ENCODE measurements at regions not wholly inside any gene's neighbourhood (a gene's known extent, or its start where the extent isn't known, plus 50 kb on each side); places are given as distances from the start of the nearest gene placed in this dataset.

GRCh38 chr2:109061736-109062135, 67.3 kb upstream of the SH3RF3 start:
- Histone ChIP-seq H3K4me3 (no peak overlapping the region), H3K9me3 (no peaks in the 10 kb centered on the region), H3K27me3 (no peaks in the 10 kb centered on the region), H3K36me3 (no peaks in the 10 kb centered on the region), H3K27ac (no peak overlapping the region), H3K4me1 (peaks cover 0 to 20% of the 10 kb centered on the region in 2 donors)
- no peak for TF ChIP-seq CTCF (IDR thresholded peaks at IDR 0.05)
- peak; percentile 51 for DNase-seq (ENCODE audit: low spot score)

GRCh38 chr2:109060496-109060895, 68.5 kb upstream of the SH3RF3 start:
- Histone ChIP-seq H3K36me3 (no peaks in the 10 kb centered on the region), H3K27me3 (no peaks in the 10 kb centered on the region), H3K4me3 (no peak overlapping the region), H3K9me3 (no peaks in the 10 kb centered on the region), H3K27ac (no peak overlapping the region), H3K4me1 (peaks cover 0 to 17% of the 10 kb centered on the region in 2 donors)
- peak; percentile 18 for DNase-seq (ENCODE audit: low spot score)
- TF ChIP-seq CTCF (IDR thresholded peaks at IDR 0.05) = no peak

DNA sequence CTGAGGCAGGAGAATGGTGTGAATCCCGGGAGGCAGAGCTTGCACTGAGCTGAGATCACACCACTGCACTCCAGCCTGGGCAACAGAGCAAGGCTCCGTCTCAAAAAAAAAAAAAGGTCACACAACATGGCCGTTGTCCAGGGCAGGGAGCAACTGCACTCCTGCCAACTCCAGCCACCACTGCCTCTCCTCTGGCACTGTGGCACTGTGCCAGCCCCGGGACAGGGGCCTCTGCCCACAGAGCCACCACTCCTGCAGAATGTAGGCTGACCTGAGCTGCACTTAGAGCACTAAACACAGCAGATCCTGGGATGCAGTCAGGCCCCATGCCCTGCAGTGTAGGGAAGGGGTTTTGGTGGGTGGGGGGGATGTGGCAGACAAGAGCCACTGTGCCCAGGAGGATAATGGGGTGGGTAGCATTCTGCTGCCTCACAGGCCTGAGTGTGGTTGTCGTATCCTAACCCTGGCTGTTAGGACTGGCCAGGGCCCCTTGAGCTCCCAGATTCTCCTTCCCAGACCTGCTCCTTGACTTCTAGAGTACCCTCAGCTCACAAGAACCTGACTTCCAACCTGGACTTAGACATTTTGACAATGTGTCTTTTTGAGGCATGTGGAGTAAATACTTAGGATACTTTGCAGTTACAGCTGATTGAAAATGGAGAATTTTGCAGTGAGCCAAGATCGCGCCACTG, 69.4 kb upstream of the SH3RF3 start:
- Histone ChIP-seq H3K27ac (no peak overlapping the region), H3K27me3 (no peaks in the 10 kb centered on the region), H3K4me3 (no peak overlapping the region), H3K36me3 (no peaks in the 10 kb centered on the region), H3K4me1 (peaks cover 0 to 12% of the 10 kb centered on the region in 2 donors), H3K9me3 (no peaks in the 10 kb centered on the region)
- peak; percentile 11 for DNase-seq (ENCODE audit: low spot score)
- no peak for TF ChIP-seq CTCF (IDR thresholded peaks at IDR 0.05)

DNA sequence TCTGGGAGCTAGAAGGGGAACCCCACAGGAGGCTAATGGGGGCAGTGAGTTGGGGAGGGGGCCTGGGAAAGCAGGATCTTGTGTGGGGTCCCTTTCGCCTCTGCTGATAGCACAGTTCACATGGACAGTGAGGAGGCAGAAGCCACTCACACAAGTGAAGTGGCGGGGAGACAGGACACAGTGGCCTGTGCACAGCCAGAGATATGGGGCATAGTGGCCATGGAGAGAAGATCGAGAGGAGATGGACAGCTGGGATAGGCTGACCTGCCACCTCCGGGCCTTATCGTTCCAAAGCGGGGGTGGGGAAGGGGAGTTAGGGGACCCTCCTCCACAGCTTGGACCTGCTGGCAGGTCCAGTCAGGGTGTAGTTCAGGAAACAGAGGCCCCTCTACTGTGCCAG, 69.8 kb upstream of the EDAR start:
- Histone ChIP-seq H3K27me3 (no peaks in the 10 kb centered on the region), H3K27ac (peak overlapping the region in 1 of 2 donors; percentile 29), H3K36me3 (no peaks in the 10 kb centered on the region), H3K4me3 (no peak overlapping the region), H3K9me3 (no peaks in the 10 kb centered on the region), H3K4me1 (peaks cover 0 to 12% of the 10 kb centered on the region in 2 donors)
- DNase-seq (ENCODE audit: low spot score) = no peak
- no peak for TF ChIP-seq CTCF (IDR thresholded peaks at IDR 0.05)

DNA sequence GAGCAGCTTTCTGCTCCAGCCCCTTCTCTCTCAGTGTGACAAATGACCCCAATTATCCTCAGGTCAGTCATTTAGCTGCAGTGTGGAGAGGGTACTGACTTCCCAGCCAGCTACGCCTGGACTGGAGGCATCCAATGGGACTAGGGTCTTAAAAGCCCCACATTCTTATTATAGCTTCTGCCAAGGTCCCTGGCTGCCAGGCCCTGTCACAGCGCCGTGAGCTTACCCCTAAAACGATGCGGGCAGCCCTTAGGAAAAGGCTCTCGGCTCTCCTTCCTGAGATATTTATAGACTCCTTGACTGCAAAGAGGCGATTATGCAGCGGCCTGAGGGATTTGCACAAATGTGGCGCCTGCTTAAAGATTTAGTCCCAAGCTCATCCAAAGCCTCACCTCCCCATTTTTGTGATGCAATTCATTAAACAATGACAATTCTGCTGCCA, 69.2 kb upstream of the EDAR start:
- no peak for TF ChIP-seq CTCF (IDR thresholded peaks at IDR 0.05)
- DNase-seq (ENCODE audit: low spot score) = no peak
- H3K4me1 ChIP-seq = peaks cover 0 to 12% of the 10 kb centered on the region in 2 donors
- no peaks in the 10 kb centered on the region for H3K27me3 ChIP-seq
- H3K4me3 ChIP-seq = no peak overlapping the region
- no peaks in the 10 kb centered on the region for H3K9me3 ChIP-seq
- H3K27ac ChIP-seq = peak overlapping the region in 1 of 2 donors; percentile 29
- H3K36me3 ChIP-seq = no peaks in the 10 kb centered on the region

DNA sequence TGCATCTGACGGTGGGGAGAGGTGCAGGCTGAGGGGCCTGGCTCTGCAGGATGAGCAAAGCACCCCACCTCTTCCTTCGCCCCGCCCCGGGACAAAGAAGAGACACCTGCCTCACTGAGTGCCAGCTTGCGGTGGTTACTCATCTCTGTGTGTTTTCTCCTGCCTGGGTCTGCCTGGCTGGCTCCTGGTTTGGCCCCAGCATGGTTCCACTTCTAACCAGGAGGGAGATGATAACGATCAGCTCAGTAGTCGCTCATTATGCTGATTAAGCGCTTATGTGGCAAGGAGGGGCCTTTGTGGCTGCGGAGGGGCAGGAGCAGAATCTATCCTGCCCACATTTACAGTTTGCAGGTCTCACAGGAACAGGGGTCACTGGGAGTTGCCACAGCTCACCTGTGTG, 68.7 kb upstream of the EDAR start:
- no peaks in the 10 kb centered on the region for H3K36me3 ChIP-seq
- H3K9me3 ChIP-seq = no peaks in the 10 kb centered on the region
- no peak for DNase-seq (ENCODE audit: low spot score)
- no peak for TF ChIP-seq CTCF (IDR thresholded peaks at IDR 0.05)
- no peak overlapping the region for H3K4me3 ChIP-seq
- H3K4me1 ChIP-seq = peaks cover 0 to 12% of the 10 kb centered on the region in 2 donors
- no peaks in the 10 kb centered on the region for H3K27me3 ChIP-seq
- H3K27ac ChIP-seq = no peak overlapping the region

All from right atrium auricular region (tissue), 2 donors.